Fibroblast of skin of right quadriceps (primary cell): ENCODE measurements at regions not wholly inside any gene's neighbourhood (a gene's known extent, or its start where the extent isn't known, plus 50 kb on each side); places are given as distances from the start of the nearest gene placed in this dataset.
"Not testable (repeated sequence)": the region's sequence is repeated elsewhere in the genome, so short reads cannot be mapped to it uniquely, and the experiment has no call there.

Source experiments
- DNase-seq: peaks from one replicate; pipeline ENCODE4 v3.0.0-alpha.2; 2013

DNA sequence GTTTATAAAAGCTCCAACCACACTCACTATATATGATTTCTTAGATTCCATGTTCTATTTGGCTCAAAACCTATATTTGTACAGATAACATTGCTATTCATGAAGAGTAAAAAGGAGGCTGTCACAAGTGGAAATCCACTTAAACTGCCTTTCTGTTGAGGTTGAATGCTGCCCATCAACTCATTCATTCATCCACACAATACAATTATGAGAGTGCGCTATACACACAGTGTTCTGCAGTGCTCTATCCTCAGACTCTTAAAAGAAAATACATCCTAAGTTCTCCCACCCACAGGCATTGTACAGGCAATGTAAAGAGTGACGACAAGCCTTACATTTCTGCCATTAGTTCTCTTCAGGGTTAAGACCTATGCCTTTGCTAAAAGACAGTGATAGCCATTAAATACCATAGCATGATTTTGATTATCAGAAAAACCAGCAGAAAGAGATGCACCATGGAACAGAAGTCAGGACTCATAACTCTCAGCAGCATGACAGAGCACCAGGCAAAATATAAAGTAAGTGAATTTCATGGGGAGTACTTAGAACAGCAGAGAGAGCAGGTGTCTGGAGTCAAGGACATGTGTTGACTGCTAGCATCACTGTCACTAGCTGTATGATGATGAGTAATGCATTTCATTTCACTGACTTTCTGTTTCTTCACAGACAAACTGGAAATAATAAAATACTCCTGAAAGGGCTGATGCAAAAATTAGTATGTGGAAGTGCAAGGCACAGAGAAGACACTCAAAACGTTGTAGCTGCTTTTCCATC is 218.0 kb downstream of the RBM26 start:
- DNase-seq, result no peak

DNA sequence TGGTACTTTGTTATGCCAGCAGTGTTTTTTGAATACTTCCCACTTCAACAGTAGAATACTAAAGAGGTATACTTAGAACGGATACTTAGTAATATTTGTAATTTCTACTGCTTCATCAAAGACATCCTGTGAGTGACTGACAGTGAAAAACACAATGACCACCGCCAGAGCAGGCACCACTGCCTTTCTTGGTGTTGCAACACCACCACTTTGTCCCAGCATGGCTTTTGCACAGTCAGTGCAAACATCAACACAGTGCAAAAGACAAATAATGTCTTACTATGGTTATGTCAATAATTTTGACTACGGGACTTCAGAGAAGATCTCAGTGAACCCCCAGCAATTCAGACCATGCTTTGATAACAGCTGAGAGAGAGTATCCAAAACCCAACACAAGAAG is 220.5 kb downstream of the RBM26 start:
- DNase-seq, result no peak

DNA sequence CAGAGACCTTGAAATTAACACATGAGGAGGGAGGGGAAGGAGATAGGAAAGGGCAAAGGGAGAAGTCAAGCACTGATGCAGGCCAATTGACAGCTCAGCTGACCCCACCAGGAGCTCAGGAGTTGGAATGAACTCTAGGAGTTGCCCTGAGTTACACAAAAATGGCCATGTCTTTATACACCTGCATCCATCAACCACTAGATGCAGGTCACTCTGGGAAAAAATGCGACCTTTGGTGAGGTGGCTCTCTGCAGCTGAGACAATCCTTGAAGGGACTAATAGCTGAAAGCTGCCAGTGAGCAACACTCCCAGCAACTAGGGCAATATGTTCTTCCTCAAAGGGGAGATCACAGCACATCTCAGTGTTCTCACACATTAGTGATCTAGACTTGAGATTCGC is 222.8 kb downstream of the RBM26 start:
- no peak for DNase-seq

DNA sequence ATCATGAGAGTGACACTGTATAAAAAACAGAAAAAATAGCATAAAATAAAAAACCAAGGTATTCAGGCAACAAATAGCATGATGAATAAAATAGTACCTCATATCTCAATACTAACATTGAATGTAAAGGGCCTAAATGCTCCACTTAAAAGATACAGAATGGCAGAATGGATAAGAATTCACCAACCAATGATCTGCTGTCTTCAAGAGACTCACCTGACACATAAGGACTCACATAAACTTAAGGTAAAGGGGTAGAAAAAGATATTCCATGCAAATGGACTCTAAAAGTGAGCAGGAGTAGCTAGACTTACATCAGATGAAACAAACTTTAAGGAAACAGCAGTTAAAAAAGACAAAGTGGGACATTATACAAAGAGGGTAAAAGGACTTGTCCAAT is 232.4 kb downstream of the RBM26 start:
- DNase-seq, result not testable (repeated sequence)

DNA sequence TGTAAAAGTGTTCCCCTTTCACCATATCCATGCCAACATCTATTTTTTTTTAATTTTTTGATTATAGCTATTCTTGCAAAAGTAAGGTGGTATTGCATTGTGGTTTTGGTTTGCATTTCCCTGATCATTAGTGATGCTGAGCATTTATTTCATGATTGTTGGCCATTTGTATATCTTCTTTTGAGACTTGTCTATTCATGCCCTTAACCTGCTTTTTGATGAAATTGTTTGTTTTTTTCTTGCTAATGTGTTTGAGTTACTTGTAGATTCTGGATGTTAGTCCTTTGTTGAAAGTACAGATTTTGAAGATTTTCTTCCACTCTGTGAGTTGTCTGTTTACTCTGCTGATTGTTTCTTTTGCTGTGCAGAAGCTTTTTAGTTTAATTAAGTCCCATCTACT is 233.1 kb downstream of the RBM26 start:
- DNase-seq, result not testable (repeated sequence)

DNA sequence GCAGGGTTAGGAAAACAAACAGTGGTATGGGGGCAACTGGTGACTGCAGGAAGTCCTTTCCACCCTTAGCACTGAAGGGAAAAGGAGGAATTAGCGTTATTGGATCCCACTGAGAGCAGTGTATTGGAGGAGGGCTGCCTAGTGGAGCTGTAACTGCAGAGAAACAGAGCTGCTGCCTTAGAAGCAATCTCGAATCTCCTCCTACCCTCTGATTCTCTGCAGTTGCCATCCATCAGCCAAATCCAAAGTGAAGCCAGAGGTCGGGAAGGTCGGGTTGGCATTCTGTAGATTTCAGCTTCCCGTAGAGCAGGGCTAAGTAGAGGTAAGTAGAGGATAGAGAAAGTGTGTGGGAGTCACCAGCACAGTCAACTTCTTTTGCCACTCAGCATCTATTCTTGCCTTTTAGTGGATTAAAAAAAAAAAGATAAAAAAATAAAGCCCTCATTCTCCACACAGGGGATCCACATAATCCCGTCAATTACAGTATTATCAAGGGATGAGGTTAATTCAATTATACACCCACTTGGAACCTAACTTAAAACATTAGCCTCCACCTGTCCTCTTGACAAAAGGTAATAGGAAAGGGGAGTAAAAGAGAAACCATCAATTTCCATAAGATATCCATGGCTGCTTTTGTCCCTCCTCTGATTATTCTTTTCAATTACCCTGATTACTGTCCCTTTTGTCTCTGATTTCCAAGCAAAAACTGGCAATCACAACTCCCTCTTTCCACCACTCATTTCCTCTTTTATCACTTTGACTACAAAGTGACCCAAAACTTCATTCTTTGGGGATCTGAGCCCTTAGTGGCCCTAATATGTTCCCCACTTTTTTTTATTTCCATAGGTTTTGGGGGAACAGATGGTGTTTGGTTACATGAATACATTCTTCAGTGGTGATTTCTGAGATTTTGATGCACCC is 234.7 kb downstream of the RBM26 start:
- DNase-seq, result no peak

DNA sequence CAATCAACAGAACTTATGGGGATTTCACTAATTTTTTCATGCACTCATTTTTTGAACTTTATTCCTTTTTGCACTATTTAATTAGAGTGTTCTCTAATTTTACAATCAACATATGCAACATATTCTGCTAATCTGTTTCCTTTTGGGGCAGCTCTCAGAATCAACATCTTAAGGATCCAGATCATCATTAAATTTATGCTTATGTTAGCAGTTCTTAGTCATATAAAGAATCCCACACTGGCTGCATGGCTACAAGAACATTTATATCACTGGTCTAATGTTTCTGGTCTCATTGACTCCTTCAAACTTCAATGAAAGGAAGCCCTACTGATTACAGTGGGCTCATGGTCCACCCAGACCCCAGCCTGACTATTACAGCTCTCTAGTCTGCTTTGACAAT is 245.2 kb downstream of the RBM26 start:
- no peak for DNase-seq

DNA sequence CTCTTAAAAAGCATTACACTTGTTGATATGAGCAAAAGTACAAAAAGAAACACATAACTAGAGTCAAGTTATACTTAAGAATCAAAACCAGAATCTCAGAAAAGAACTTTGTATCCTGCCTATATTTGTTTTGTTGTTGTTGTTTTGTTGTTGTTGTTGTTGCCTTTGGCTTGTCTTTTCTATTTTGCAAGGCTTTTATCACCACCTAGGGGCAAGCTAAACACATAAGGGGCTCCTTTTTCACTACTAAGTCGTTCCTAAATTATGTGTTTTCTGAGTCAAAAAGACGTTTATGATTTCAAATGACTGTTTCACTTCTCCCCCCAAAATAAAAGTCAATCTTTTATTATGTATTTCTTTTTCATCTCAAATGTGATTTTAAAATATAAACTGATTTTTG is 250.2 kb downstream of the RBM26 start:
- no peak for DNase-seq

DNA sequence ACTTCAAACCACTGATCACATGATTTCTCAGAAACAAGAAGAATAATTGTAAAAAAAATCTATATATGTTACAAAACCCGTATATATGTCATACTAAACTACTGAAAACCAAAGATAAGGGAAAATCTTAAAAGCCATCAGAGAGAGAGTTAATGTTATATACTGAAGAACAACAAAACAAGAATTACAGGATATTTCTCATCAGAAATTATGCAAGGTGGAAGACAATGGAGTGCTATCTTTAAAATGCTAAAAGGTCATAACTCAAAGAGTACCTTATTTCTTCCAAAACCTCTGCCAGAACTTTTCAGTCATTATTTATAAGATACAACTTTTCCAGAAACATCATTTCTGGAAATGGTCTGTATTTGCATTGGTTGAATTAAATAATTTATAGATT is 256.8 kb downstream of the RBM26 start:
- DNase-seq, result no peak

DNA sequence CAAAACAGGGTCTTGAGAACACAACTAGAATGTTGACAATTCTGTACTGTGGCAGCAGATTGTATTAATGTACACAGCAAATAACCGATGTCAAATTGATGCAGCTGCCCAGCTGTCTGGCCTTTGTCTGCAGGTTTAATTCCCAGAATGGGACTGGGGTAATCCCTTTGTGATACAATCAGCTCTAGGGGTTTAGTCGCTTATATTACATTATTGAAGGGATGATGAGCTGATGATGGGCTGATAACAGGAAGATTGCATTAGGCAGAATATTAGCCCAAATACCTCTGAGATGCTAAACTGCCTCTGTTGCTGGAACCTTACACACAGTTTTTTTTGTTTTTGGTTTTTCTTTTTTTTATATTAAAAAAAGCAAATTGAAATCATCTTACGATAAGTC is 265.0 kb downstream of the RBM26 start:
- DNase-seq, result no peak

DNA sequence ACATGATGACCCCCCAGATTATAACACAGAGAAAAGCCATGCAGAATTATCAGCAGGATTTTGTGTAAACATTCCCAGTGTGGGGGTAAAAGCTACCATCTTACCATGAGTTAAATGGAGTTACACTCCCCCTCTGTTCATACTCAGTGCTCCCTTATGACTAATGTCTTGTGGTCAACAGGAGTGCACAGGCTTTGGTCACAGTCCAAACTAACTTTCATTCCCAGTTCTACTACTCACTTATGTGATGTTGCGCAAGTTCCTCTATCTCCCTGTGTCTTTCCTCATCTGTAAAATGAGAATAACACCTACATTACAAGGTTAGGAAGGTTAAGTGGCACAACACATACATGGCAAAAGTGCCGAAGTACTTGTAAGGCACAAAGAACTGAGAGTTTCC is 277.9 kb downstream of the RBM26 start:
- DNase-seq, result peak; percentile 21

DNA sequence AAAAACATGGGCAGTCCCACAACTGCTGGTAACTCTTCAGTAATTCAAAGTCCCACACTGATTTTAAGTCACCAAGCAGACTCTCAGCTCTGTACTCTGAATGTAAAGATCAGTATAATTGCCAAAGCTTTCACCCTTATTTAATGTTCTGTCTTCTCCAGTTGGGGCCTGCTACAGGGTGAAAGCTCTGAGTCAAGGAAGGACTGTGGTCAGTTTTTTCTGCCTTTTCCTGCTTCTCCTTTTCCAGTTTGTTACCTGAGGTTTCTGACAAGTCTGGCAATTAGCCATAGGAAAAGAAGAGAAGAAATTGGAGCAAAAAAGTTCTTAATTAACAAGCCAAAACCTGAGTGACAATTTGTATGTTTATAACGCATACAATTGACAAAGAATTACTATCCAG is 279.3 kb downstream of the RBM26 start:
- DNase-seq, result no peak

DNA sequence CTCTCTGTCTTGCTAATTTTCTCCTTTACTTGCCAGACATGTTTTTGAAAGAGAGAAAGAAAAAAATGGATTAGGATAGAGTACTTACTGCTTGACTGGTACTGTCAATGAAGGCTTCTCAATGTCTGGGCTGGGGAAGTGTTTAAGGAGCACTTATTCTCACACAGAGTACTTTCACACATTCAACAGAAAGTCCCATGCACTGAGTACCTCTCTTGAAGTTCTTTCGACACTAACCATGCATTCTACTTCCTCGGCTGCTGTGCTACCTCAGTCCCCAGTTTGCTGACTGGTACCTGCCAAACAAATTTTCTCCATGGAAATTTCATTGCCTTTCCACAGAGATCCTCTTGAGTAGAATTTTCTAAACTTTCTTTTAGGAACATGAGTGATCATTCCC is 281.9 kb downstream of the RBM26 start:
- DNase-seq, result no peak

DNA sequence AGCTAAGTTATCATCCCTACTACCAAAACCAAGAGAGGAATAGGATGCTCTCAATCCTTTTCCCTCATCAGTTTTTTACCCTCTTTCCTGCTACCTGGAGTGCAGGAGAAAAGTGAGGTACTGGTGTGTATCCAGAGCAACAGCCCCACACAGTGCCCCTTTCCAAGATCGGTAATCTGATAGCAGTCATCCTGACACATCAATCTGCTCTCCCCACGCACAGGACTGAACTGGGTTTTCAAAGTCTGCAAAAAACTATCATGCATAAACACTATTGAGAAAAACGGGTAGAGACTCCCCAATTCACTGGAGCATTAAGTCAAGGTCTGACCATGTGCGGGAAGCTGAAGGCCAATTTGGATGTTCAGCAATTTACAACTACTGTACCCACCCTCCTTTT is 284.8 kb downstream of the RBM26 start:
- no peak for DNase-seq

DNA sequence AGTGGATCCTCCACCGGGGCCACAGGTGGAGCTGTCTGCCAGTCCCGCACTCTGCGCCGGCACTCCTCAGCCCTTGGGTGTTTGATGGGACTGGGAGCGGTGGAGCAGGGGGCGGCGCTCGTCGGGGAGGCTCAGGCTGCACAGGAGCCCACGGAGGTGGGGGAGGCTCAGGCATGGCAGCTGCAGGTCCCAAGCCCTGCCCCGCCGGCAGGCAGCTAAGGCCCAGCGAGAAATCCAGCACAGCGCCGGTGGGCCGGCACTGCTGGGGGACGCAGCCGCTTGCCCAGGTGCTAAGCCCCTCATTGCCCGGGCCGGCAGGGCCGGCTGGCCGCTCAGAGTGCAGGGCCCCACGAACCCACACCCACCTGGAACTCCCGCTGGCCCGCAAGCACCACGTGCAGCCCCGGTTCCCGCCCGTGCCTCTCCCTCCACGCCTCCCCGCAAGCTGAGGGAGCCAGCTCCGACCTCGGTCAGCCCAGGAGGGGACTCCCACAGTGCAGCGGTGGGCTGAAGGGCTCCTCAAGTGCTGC is 286.4 kb downstream of the RBM26 start:
- DNase-seq, result no peak

DNA sequence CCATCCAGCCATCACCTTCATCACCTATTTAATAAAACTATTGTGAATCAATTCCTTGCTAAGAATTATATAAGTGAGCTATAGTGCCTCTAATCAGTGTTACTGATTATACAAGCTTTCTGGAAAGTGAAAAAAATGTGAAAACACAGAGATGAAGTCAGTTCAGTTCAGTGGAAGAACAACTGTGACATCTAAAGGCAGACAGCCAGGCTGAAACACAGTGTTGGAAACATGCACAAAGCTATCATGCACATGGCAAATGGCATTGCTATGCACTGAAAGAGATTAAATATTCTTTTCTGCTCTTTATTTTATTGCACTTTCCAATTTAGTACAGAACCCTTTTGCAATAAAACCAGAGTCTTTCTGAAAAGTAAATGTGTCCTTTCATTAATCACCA is 294.0 kb downstream of the RBM26 start:
- no peak for DNase-seq

DNA sequence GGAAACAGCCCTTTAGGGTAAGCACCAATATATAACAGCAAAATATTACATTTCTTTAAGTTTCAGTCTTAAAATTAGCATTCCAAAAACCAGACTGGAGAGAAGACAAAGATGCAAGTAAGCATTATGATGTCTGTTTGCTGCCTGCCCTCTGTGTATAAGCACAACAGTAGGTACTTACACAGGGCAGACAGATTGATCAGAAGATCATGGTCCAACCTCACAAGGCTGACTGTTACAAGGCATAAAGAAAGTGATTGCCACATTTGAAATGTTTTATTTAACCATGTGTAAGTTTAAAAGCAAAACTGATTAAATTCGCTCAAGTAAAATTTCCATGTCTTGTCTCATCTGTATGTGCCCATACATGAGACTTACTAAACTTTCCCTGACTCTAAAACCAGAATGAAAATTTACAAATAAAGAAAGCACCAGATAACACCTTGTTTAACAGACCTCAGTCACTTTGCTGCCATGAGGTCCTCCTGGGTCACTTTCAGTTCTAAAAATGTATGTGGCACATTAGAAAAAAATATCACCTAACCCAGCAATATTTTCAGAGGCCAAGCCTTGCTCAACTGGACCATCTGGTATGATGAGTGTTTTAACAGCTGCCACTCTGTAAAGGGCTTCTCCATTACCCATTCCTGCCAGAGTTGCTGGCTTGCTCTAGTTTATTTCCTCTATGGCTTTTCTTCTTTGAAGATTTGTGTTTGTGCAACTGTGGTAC is 297.0 kb downstream of the RBM26 start:
- no peak for DNase-seq

DNA sequence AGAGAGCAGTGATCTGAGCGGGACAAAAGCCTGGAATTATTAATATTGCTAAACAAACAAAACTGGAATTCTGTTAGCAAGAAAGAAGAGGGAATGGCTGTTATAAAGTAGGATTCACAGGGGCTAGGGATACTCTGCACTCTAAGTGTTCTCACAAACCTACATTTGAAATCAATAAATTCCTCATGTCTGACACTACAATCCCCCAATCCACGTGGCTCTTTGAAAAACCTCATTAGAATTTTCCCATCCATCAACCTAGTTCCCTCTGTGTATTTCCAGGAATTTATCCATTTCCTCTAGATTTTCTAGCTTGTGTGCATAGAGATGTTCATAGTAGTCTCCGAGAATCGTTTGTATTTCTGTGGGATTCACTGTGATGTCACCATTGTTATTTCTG is 307.5 kb downstream of the RBM26 start:
- no peak for DNase-seq

DNA sequence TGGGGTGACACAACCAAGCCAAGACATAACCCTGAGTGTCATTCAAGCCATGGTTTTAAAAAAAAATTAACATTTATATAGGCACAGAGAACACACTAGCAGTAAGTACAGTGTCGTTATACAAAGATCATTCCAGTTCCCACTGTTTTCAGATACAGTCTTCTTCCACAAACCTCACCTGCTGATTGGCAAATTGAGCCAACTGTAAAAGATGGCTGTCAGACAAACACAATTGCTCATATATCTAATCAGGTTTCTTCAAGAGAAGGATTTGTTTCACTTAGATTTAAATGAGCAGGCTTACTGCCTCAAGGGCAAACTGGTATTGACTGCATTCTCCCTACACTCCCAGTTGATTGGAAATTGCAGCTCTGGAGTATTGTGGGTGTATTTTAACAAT is 308.9 kb downstream of the RBM26 start:
- no peak for DNase-seq

DNA sequence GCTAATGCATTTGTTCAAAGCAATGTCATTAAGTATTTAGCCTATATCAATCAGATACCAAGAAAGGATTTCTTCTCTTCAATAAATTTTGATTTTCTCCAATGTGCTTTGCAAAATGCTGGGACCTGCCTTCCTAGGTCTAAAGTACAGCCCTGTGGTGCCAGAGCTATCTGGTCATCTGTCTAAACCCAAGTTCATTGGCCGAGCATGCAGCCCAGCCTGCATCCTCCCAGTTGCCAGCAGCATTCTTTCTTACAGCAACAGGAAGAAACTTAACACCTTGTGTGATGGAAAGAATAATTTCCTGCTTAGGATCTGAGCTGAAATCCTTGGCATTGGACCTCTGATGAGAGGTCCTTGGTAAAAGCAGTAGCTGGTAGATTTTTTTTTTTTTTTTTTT is 310.0 kb downstream of the RBM26 start:
- DNase-seq, result no peak

DNA sequence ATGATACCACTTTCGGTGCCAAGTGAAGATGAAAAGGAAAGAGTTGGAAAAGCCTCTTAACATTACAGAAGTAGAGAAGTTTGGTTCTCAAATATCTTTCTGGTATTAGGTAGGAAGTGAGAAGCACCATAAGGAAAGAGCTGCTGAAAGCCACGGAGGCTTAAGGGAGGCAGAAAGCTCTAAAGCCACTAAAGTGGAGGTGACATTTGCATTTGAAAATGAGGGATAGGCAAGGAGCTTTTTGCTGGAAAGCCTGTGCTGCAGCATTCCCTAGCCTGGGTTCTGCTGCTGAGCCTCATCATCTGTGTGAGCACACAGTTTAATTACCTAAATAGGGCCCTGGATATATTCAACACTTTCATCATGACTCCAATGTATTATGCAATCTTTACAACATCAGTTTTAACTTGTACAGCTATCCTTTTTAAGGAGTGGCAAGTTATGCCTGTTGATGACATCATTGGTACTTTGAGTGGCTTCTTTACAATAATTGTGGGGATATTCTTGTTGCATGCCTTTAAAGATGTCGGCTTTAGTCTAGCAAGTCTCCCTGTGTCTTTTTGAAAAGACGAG is 315.4 kb downstream of the RBM26 start:
- no peak for DNase-seq

DNA sequence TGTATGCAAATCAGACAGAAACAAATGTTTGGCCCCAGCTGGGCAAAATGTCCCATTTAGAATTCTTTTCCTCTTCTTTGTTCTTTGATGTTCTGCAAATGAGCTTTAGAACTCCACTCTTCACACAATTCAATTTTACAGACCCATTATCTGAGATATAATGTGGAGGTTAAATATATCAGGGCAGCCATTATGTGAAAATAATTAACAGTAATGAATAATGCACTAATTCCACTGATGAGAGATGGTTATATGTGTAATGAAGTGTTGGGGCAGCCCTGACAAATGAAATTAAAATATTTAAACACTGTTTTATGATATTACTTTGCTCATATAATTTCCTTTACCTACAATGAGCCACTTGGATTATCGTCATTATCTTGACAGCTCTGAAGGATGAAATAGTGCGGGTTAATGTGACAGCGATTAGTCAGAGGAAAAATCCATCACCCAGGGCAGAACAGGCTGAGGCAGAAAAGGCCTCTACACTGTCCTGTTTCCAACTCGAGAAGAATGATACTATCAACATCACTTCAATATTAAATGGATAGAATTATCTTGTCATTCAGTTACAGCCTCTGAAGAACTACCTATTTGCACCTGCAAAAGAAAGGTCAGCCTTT is 321.1 kb downstream of the RBM26 start:
- DNase-seq, result no peak

DNA sequence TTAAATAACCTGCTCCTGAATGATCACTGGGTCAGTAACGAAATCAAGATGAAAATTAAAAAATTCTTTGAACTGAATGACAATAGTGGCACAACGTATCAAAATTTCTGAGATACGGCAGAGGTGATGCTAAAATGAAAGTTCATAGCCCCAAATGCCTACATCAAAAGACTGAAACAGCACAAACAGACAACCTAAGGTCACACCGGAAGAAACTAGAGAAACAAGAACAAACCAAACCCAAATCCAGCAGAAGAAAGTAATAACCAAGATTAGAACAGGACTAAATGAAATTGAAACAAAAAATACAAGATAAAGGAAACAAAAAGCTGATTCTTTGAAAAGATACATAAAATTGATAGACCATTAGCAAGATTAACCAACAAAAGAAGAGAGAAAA is 324.1 kb downstream of the RBM26 start:
- DNase-seq, result no peak
